Psoas muscle (tissue), 7 donors: ENCODE measurements at regions not wholly inside any gene's neighbourhood (a gene's known extent, or its start where the extent isn't known, plus 50 kb on each side); places are given as distances from the start of the nearest gene placed in this dataset.

Source experiments
- ATAC-seq, 4 donors: fragments of 200-7000 bp; cut with Tn5 transposase; one replicate each; pipeline ENCODE4 v1.9.1; 2020; ENCODE audit warnings: moderate library complexity in 3 of 4, mild to moderate bottlenecking in 2 of 4
- DNase-seq, 2 donors: peaks; one replicate each; pipeline ENCODE4 v3.0.0-alpha.2; 2020
- H3K27ac ChIP-seq: fragments of 200-600 bp; one replicate; pipeline ENCODE4 v1.8.0; 2022
- H3K27me3 ChIP-seq, 3 donors: fragments of 200-600 bp in 1 of 3; one replicate each; pipeline versions ENCODE4 v1.6.1 to v1.8.0; 2013 to 2022; ENCODE audit warnings: low read length in 2 of 3, mild to moderate bottlenecking in 2 of 3, moderate library complexity in 1 of 3; ENCODE audit not compliant: insufficient read depth in 3 of 3
- H3K36me3 ChIP-seq, 2 donors: fragments of 200-600 bp in 1 of 2; one replicate each; pipeline versions ENCODE4 v1.6.1 to v1.8.0; 2013 to 2022; ENCODE audit warnings: low read depth in 1 of 2, mild to moderate bottlenecking in 1 of 2, moderate library complexity in 1 of 2; ENCODE audit not compliant: insufficient read depth in 1 of 2
- H3K4me1 ChIP-seq: fragments of 200-600 bp; one replicate; pipeline ENCODE4 v1.8.0; 2022
- H3K4me3 ChIP-seq: fragments of 200-600 bp; one replicate; pipeline ENCODE4 v1.8.0; 2022; ENCODE audit warnings: mild to moderate bottlenecking
- H3K9me3 ChIP-seq: fragments of 200-600 bp; one replicate; pipeline ENCODE4 v1.8.0; 2022
- CTCF ChIP-seq: fragments of 200-600 bp; IDR thresholded peaks from one replicate; pipeline ENCODE4 v1.8.0; 2022; ENCODE audit warnings: antibody characterized with exemption
- WGBS, 3 donors: extraction: QIAGEN DNeasy Blood & Tissue Kit; methylation state at CpG; one replicate each; pipeline versions ENCODE4 v1.1.6 to v1.1.7; 2013; 5-methylcytosine and 5-hydroxymethylcytosine counted together
- intact Hi-C, 2 donors: fragments of 100-400 bp; cut with DNase I; formaldehyde crosslinking; loops; one replicate each; pipeline versions ENCODE4 v1.11.0 to v1.14.2; 2022
- donor health status: healthy with polysubstance abuse.
- donor health status: DM: no; HTN: no; CAD: no; lungs with moderate emphysema.
- donor health status: Bipolar disorder and iron deficiency.
- donor health status: healthy.
- donor health status: DM: yes; HTN: yes; CAD: no.
- donor health status: DM: no; HTN: no; CAD: no.
- donor health status: DM: yes; HTN: yes; CAD: no.

DNA sequence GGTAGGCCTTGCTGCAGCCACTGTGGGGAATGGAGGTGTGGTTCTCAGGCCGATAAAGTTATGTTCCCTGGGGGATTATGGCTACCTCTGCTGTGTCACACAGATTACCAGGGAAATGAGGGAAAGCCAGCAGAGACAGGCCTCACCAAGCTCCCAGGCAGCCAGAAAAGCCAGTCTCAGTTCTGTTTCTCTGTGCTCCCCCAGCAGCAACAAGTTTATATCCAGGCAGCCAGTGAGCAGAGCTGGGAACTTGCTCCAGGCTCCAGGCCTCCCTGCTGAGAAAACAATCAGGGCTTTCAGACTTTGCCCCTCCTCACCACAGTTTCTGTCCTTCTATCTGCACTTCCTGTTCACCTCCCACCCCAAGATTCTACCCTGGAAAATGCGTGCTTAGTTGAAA, 596.6 kb upstream of the GYPC start:
- no peak for DNase-seq
- H3K4me3 ChIP-seq = no peak overlapping the region
- no peak for ATAC-seq
- no peak for TF ChIP-seq CTCF
- no peak overlapping the region for H3K27ac ChIP-seq
- no peaks in the 10 kb centered on the region for H3K27me3 ChIP-seq
- H3K9me3 ChIP-seq = peaks cover 12% of the 10 kb centered on the region
- H3K36me3 ChIP-seq = no peaks in the 10 kb centered on the region
- 49 to 72% (median 56%) methylated on average over 2 of the region's 2 CpGs for WGBS, 3 donors
- no peaks in the 10 kb centered on the region for H3K4me1 ChIP-seq
- intact Hi-C loops = no loop called here

GRCh38 chr2:126085011-126085795, 570.8 kb upstream of the GYPC start:
- TF ChIP-seq CTCF = no peak
- no peak for ATAC-seq
- DNase-seq = no peak
- no peaks in the 10 kb centered on the region for H3K27me3 ChIP-seq
- 57 to 63% (median 62%) methylated on average over 3 of the region's 3 CpGs for WGBS, 3 donors
- intact Hi-C loops = no loop called here
- H3K4me1 ChIP-seq = no peaks in the 10 kb centered on the region
- no peaks in the 10 kb centered on the region for H3K9me3 ChIP-seq
- H3K27ac ChIP-seq = no peak overlapping the region
- H3K36me3 ChIP-seq = no peaks in the 10 kb centered on the region
- no peak overlapping the region for H3K4me3 ChIP-seq

DNA sequence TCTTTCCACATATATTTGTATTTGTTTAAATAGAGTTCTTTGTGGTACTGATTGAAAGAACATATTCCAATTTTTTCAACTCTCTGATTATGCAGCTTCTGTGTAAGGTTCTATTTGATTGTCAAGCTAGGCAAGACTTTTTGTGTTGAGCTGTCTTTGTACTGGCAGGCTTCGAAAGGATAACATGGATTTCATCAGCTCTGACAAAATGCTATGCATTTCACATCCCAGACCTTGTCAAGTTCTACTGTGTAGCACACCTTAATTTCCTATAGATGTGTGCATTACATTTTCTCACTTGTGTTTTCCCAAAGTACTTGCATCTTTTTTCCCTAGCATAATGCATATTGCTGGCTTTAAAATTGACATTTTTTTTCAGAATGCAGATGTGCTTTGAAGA, 555.0 kb upstream of the GYPC start:
- Histone ChIP-seq H3K4me3 (no peak overlapping the region), H3K27ac (no peak overlapping the region), H3K36me3 (no peaks in the 10 kb centered on the region), H3K27me3 (no peaks in the 10 kb centered on the region), H3K4me1 (no peaks in the 10 kb centered on the region), H3K9me3 (no peaks in the 10 kb centered on the region)
- WGBS, 3 donors = 87 to 94% (median 94%) methylated on average over 1 of the region's 1 CpG
- intact Hi-C loops = no loop called here
- no peak for DNase-seq
- ATAC-seq = no peak
- no peak for TF ChIP-seq CTCF

GRCh38 chr2:126106006-126106405, 550.0 kb upstream of the GYPC start:
- no peak for TF ChIP-seq CTCF
- WGBS, 3 donors = 86 to 88% (median 86%) methylated on average over 3 of the region's 3 CpGs
- no peaks in the 10 kb centered on the region for H3K9me3 ChIP-seq
- intact Hi-C loops = no loop called here
- no peaks in the 10 kb centered on the region for H3K36me3 ChIP-seq
- H3K4me1 ChIP-seq = no peaks in the 10 kb centered on the region
- ATAC-seq (no peak), DNase-seq (no peak)
- H3K27ac ChIP-seq = no peak overlapping the region
- no peak overlapping the region for H3K4me3 ChIP-seq
- H3K27me3 ChIP-seq = no peaks in the 10 kb centered on the region

DNA sequence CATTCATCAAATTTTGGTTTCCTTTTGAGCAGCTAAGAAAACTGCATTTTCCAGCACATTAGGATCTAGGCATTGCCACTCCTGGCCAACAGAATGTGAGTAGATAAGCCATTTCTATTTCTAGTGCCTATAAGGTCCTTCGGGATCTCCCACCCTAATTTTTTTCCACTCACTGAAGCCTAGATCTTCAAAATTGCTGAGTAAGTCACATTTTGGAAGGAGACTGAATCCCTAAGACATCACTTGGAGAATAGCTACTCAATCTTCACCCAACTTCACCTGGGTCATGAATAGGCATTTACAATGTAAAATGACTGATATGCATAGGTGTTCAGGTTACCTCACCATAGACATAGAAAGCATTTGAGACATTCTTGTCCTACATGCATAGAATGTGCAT, 548.1 kb upstream of the GYPC start:
- TF ChIP-seq CTCF = no peak
- WGBS, 3 donors = 86 to 94% (median 88%) methylated on average over 1 of the region's 1 CpG
- intact Hi-C loops = no loop called here
- Histone ChIP-seq H3K36me3 (no peaks in the 10 kb centered on the region), H3K27me3 (no peaks in the 10 kb centered on the region), H3K9me3 (no peaks in the 10 kb centered on the region), H3K4me3 (no peak overlapping the region), H3K4me1 (no peaks in the 10 kb centered on the region), H3K27ac (no peak overlapping the region)
- DNase-seq (no peak), ATAC-seq (no peak)
